CD14-positive monocyte (primary cell): ENCODE measurements at regions not wholly inside any gene's neighbourhood (a gene's known extent, or its start where the extent isn't known, plus 50 kb on each side); places are given as distances from the start of the nearest gene placed in this dataset.
"Not testable (repeated sequence)": the region's sequence is repeated elsewhere in the genome, so short reads cannot be mapped to it uniquely, and the experiment has no call there.

ENCODE experiments used
- DNase-seq, 3 donors: peaks; one replicate each; pipeline ENCODE4 v3.0.0-alpha.2; 2011 to 2022
- H2AFZ ChIP-seq: 2 replicates; pipeline ENCODE4 v1.6.0; 2012; ENCODE audit warnings: mild to moderate bottlenecking, low read depth, low read length, inconsistent platforms; ENCODE audit not compliant: insufficient read depth, poor library complexity, severe bottlenecking
- H3K27ac ChIP-seq, 2 donors: 1 replicate in 1 of 2; 2 replicates in 1 of 2; pipeline ENCODE4 v1.5.1; 2012 to 2013; ENCODE audit warnings: low read length in 2 of 2, control low read depth in 1 of 2, inconsistent platforms in 1 of 2, low read depth in 1 of 2, mild to moderate bottlenecking in 1 of 2
- H3K27me3 ChIP-seq, 2 donors: one replicate each; pipeline versions ENCODE4 v1.6.0 to v1.6.1; 2011 to 2013; ENCODE audit warnings: low read length in 2 of 2; ENCODE audit not compliant: control insufficient read depth in 2 of 2, insufficient read depth in 2 of 2
- H3K36me3 ChIP-seq, 2 donors: replicated peaks in 1 of 2; 1 replicate in 1 of 2; 2 replicates in 1 of 2; pipeline versions ENCODE4 v1.5.1 to v1.6.1; 2012 to 2013; ENCODE audit warnings: low read length in 2 of 2, control low read depth in 1 of 2, inconsistent platforms in 1 of 2, mild to moderate bottlenecking in 1 of 2; ENCODE audit not compliant: insufficient read depth in 2 of 2, control insufficient read depth in 1 of 2
- H3K4me1 ChIP-seq, 2 donors: 1 replicate in 1 of 2; 2 replicates in 1 of 2; pipeline versions ENCODE4 v1.5.1 to v1.6.1; 2012 to 2013; ENCODE audit warnings: low read length in 2 of 2, control low read depth in 1 of 2, inconsistent platforms in 1 of 2, mild to moderate bottlenecking in 1 of 2, moderate library complexity in 1 of 2; ENCODE audit not compliant: insufficient read depth in 2 of 2, control insufficient read depth in 1 of 2
- H3K4me2 ChIP-seq: replicated peaks from 2 replicates; pipeline ENCODE3; 2012; ENCODE audit warnings: low read length, moderate library complexity, mild to moderate bottlenecking; ENCODE audit not compliant: poor library complexity, severe bottlenecking; ENCODE audit errors: extremely low read depth
- H3K4me3 ChIP-seq, 3 experiments: fragments of 200-600 bp in 1 of 3; sonication (generic) in 1 of 3; replicated peaks in 1 of 3; 1 replicate in 2 of 3; 2 replicates in 1 of 3; pipeline ENCODE4 v1.5.1; 2011 to 2013; ENCODE audit warnings: low read length in 3 of 3, mild to moderate bottlenecking in 3 of 3, control low read depth in 2 of 3, low read depth in 2 of 3, inconsistent platforms in 1 of 3, moderate library complexity in 1 of 3
- H3K79me2 ChIP-seq: 2 replicates; pipeline ENCODE4 v1.6.0; 2012; ENCODE audit warnings: mild to moderate bottlenecking, control low read depth, inconsistent platforms, low read length, moderate library complexity; ENCODE audit not compliant: insufficient read depth
- H3K9ac ChIP-seq: 2 replicates; pipeline ENCODE4 v1.6.0; 2017; ENCODE audit warnings: low read length, mild to moderate bottlenecking; ENCODE audit not compliant: insufficient read depth, poor library complexity, severe bottlenecking
- H3K9me3 ChIP-seq, 2 donors: replicated peaks in 1 of 2; 1 replicate in 1 of 2; 2 replicates in 1 of 2; pipeline versions ENCODE4 v1.5.1 to v1.6.1; 2012 to 2013; ENCODE audit warnings: low read length in 2 of 2, control low read depth in 1 of 2; ENCODE audit not compliant: control insufficient read depth in 1 of 2, insufficient read depth in 1 of 2
- H4K20me1 ChIP-seq: 2 replicates; pipeline ENCODE4 v1.6.0; 2012; ENCODE audit warnings: mild to moderate bottlenecking, low read length, control low read depth, moderate library complexity; ENCODE audit not compliant: insufficient read depth
- H3K27ac Mint-ChIP-seq, 7 donors: one replicate each; pipeline ENCODE4 v1.8.0; 2020; ENCODE audit warnings: mild to moderate bottlenecking in 7 of 7, mixed read lengths in 7 of 7, moderate library complexity in 6 of 7, inconsistent platforms in 2 of 7
- H3K27me3 Mint-ChIP-seq, 3 donors: one replicate each; pipeline ENCODE4 v1.8.0; 2021 to 2022; ENCODE audit warnings: low read depth in 3 of 3, mild to moderate bottlenecking in 3 of 3, mixed read lengths in 3 of 3, moderate library complexity in 3 of 3, inconsistent platforms in 1 of 3
- H3K36me3 Mint-ChIP-seq, 2 donors: one replicate each; pipeline ENCODE4 v1.8.0; 2020; ENCODE audit warnings: mixed read lengths in 2 of 2, inconsistent platforms in 1 of 2, mild to moderate bottlenecking in 1 of 2
- H3K4me1 Mint-ChIP-seq: one replicate; pipeline ENCODE4 v1.8.0; 2020; ENCODE audit warnings: mild to moderate bottlenecking, mixed read lengths
- H3K4me3 Mint-ChIP-seq, 2 donors: one replicate each; pipeline ENCODE4 v1.8.0; 2020; ENCODE audit warnings: mild to moderate bottlenecking in 2 of 2, mixed read lengths in 2 of 2, moderate library complexity in 1 of 2
- H3K9me3 Mint-ChIP-seq, 7 donors: one replicate each; pipeline ENCODE4 v1.8.0; 2020 to 2022; ENCODE audit warnings: mixed read lengths in 7 of 7, mild to moderate bottlenecking in 6 of 7, moderate library complexity in 6 of 7, inconsistent platforms in 2 of 7
- WGBS: methylation state at CpG from one replicate; pipeline ENCODE4 v1.1.5; 2013; ENCODE audit warnings: missing lambda C conversion rate; ENCODE audit not compliant: insufficient coverage; 5-methylcytosine and 5-hydroxymethylcytosine counted together
- intact Hi-C, 2 donors: fragments of 100-400 bp; cut with micrococcal nuclease; formaldehyde crosslinking; loops; one replicate each; pipeline versions ENCODE4 v1.15.0 to v1.15.1; 2023
- TF ChIP-seq, protein P1 (sequence below): fragments of 200-600 bp; IDR thresholded peaks from one replicate; pipeline ENCODE4 v1.8.0; 2022; ENCODE audit warnings: antibody characterized with exemption, mild to moderate bottlenecking

DNA sequence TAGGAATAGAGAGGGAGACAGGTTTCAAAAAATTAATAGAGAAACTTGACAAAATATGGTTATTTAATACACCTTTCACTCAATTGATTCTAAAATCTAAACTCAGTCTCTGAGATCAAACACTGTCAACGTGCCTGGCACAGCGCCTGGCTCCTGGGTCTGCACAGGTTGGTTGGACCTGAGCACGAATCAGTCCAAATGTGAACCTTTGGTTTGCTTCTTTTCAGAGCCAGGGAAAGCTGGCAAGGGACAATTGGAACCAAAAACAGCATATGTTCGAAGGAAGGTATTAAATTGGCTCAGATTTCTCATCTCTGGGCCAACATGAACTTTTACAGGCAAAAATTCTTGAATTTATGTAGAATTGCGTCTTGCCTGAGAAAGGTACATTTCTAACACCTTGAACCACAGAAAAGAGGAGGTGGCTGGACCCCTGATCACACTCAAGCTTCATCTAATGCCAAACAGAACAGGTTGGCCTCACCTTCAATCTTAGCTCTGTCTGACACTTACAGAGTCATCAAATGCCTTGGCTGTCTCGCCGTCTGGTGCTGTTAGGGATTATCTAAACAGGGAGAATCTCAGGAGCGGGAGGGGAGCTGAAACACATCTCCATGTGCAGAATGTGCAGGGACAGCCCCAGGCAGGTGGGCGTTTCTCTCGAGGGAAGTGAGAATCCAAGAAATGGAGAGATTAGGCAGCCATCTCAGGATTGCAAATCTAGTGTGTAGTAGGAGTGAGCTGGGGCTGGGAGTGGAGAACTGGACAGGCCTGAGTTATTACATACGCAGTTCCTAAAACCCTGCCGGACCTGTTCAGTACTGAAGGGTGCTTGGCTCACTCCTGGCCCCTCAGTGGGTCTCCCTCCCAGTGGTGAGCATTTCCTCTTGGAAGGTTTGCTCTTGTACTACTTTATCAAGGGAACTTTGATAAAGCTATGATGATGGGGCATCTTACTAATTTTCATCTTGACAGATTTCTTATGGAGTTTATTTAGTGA is 442.2 kb upstream of the B3GAT1 start:
- Mint-ChIP-seq H3K36me3 (no peaks in the 10 kb centered on the region), H3K9me3 (peaks cover 0 to 4% (median 0%) of the 10 kb centered on the region in 7 donors), H3K4me3 (no peak overlapping the region), H3K4me1 (no peaks in the 10 kb centered on the region), H3K27ac (no peak overlapping the region), H3K27me3 (peaks cover 0 to 2% (median 1%) of the 10 kb centered on the region in 3 donors)
- H4K20me1 ChIP-seq, result no peaks in the 10 kb centered on the region
- no peak overlapping the region for H2AFZ ChIP-seq
- H3K79me2 ChIP-seq, result no peaks in the 10 kb centered on the region
- no peak overlapping the region for H3K4me2 ChIP-seq
- WGBS, result 78% methylated on average over 9 of the region's 12 CpGs
- no peaks in the 10 kb centered on the region for H3K36me3 ChIP-seq
- TF ChIP-seq, protein P1, sequence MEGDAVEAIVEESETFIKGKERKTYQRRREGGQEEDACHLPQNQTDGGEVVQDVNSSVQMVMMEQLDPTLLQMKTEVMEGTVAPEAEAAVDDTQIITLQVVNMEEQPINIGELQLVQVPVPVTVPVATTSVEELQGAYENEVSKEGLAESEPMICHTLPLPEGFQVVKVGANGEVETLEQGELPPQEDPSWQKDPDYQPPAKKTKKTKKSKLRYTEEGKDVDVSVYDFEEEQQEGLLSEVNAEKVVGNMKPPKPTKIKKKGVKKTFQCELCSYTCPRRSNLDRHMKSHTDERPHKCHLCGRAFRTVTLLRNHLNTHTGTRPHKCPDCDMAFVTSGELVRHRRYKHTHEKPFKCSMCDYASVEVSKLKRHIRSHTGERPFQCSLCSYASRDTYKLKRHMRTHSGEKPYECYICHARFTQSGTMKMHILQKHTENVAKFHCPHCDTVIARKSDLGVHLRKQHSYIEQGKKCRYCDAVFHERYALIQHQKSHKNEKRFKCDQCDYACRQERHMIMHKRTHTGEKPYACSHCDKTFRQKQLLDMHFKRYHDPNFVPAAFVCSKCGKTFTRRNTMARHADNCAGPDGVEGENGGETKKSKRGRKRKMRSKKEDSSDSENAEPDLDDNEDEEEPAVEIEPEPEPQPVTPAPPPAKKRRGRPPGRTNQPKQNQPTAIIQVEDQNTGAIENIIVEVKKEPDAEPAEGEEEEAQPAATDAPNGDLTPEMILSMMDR, result no peak
- no peak for DNase-seq
- intact Hi-C loops, result no loop called here
- no peak overlapping the region for H3K4me3 ChIP-seq
- no peak overlapping the region for H3K27ac ChIP-seq
- H3K4me1 ChIP-seq, result no peaks in the 10 kb centered on the region
- H3K9ac ChIP-seq, result no peak overlapping the region
- H3K9me3 ChIP-seq, result no peaks in the 10 kb centered on the region
- no peaks in the 10 kb centered on the region for H3K27me3 ChIP-seq

DNA sequence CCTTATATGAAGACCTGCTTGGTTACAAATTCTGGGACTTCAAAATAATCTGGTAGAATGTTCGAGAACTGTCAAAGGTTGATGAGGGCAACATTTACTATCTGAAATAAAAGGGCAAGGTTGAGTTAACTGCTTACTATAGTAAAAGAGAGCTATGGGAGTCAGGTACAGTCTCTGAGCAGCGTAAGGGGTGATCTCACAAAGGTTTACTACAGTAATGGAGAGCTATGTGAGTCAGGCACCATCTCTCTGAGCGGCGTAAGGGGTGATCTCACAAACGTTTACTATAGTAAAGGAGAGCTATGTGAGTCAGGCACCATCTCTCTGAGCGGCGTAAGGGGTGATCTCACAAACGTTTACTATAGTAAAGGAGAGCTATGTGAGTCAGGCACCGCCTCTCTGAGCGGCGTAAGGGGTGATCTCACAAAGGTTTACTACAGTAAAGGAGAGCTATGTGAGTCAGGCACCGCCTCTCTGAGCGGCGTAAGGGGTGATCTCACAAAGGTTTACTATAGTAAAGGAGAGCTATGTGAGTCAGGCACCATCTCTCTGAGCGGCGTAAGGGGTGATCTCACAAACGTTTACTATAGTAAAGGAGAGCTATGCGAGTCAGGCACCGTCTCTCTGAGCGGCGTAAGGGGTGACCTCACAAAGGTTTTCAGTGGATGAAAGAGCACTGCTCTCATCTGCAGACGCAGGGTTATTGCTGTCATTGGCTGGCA is 439.6 kb upstream of the B3GAT1 start:
- H3K4me1 Mint-ChIP-seq, H3K27me3 ChIP-seq, H3K79me2 ChIP-seq, H3K4me2 ChIP-seq, H3K9me3 Mint-ChIP-seq, H3K4me1 ChIP-seq, H3K4me3 ChIP-seq, H3K27me3 Mint-ChIP-seq, H3K36me3 Mint-ChIP-seq, H3K27ac Mint-ChIP-seq, H3K9ac ChIP-seq, H2AFZ ChIP-seq, H4K20me1 ChIP-seq, H3K27ac ChIP-seq, H3K4me3 Mint-ChIP-seq, DNase-seq, intact Hi-C loops, H3K9me3 ChIP-seq, H3K36me3 ChIP-seq: not testable (repeated sequence)
- 93% methylated on average over 6 of the region's 22 CpGs for WGBS
